Activated naive CD4-positive, alpha-beta T cell treated with anti-CD3 and anti-CD28 coated beads, Interleukin-2, amount 10 ng/mL, durations not matched to agents 7 days and 5 days (primary cell): ENCODE measurements at regions not wholly inside any gene's neighbourhood (a gene's known extent, or its start where the extent isn't known, plus 50 kb on each side); places are given as distances from the start of the nearest gene placed in this dataset.
"Not testable (repeated sequence)": the region's sequence is repeated elsewhere in the genome, so short reads cannot be mapped to it uniquely, and the experiment has no call there.

Experiments
- CTCF ChIA-PET: fragments of 350-600 bp; sonication (Branson Sonifier 250); formaldehyde crosslinking; loops from one replicate; lab custom pipeline; 2021; ENCODE audit warnings: antibody characterized with exemption; lab: Charles Lee
- DNase-seq: peaks from one replicate; pipeline ENCODE4 v3.0.0-alpha.2; 2020
- H3K27ac Mint-ChIP-seq: one replicate; pipeline ENCODE4 v1.8.0; 2021; ENCODE audit warnings: mild to moderate bottlenecking, moderate library complexity, mixed read lengths
- H3K27me3 Mint-ChIP-seq: one replicate; pipeline ENCODE4 v1.8.0; 2021; ENCODE audit warnings: mild to moderate bottlenecking, mixed read lengths
- H3K36me3 Mint-ChIP-seq: one replicate; pipeline ENCODE4 v1.8.0; 2021; ENCODE audit warnings: mixed read lengths
- H3K4me1 Mint-ChIP-seq: one replicate; pipeline ENCODE4 v1.8.0; 2021; ENCODE audit warnings: mixed read lengths
- H3K4me3 Mint-ChIP-seq: one replicate; pipeline ENCODE4 v1.8.0; 2021; ENCODE audit warnings: mild to moderate bottlenecking, moderate library complexity, mixed read lengths
- H3K9me3 Mint-ChIP-seq: one replicate; pipeline ENCODE4 v1.8.0; 2021; ENCODE audit warnings: mixed read lengths

DNA sequence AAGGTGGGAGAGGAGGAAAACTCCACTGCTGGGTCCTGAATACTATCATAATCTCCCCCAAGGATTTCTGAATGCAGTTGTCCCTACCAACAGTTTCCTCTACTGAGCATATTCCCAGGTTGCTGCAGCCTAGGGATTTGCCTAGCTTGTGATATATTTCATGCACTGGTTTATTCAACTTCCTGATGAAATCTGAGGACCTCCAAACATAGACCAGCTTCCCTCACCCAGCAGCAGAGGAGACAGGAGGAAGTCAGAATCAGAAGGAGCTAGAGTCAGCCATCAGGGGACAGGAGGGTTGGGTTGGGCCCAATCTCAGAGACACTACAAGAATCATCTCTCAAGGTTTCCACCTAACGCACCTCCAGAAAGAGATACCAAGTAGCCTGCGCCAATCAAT lies 138.4 kb upstream of the TOP1 start:
- H3K27ac Mint-ChIP-seq, result no peak overlapping the region
- H3K4me1 Mint-ChIP-seq, result no peaks in the 10 kb centered on the region
- H3K4me3 Mint-ChIP-seq, result no peak overlapping the region
- no peaks in the 10 kb centered on the region for H3K9me3 Mint-ChIP-seq
- peaks cover 18% of the 10 kb centered on the region for H3K27me3 Mint-ChIP-seq
- DNase-seq, result no peak
- CTCF ChIA-PET, result no interaction called here
- H3K36me3 Mint-ChIP-seq, result no peaks in the 10 kb centered on the region

DNA sequence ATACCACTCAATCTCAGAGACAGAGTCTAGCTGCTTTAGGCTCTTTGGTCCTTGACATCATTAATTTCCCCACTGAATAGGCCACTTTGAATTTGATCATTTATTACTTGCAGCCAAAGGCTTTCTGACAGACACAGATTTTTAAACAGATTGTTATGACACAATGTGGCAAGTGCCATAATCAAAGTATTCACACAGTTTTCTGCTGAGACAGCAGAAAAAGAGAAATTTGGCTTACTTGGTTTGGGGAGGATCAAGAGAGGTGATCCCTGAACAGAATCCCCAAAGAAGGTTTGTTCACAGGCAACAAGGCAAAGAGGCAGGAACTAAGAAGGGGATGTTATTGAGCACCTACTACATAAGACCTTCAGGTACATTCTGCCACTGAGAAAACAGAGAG lies 138.0 kb upstream of the TOP1 start:
- CTCF ChIA-PET, result no interaction called here
- Mint-ChIP-seq H3K36me3 (no peaks in the 10 kb centered on the region), H3K9me3 (no peaks in the 10 kb centered on the region), H3K27me3 (peaks cover 23% of the 10 kb centered on the region), H3K27ac (no peak overlapping the region), H3K4me1 (no peaks in the 10 kb centered on the region), H3K4me3 (no peak overlapping the region)
- no peak for DNase-seq

DNA sequence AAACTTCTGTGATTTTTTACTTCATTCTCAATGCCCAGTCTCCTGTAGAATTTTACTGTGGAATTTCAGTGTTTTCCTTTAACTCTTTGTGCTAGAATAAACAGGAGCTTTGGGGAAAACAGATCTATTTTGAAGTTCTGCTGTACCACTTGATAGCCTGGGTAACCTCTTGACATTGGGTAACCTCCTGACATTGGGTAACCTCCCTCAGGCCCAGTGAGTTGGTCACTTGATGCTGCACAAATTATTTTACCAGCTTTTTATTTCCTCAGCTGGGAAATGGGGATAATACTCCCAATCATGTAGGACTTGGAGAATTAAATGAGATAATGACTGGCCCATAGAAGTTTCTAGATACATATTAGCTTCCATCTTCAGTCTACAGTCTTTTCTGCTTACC lies 137.3 kb upstream of the TOP1 start:
- Mint-ChIP-seq H3K27ac (no peak overlapping the region), H3K4me1 (no peaks in the 10 kb centered on the region), H3K27me3 (peaks cover 21% of the 10 kb centered on the region), H3K36me3 (no peaks in the 10 kb centered on the region), H3K4me3 (no peak overlapping the region), H3K9me3 (no peaks in the 10 kb centered on the region)
- CTCF ChIA-PET, result no interaction called here
- DNase-seq, result no peak

DNA sequence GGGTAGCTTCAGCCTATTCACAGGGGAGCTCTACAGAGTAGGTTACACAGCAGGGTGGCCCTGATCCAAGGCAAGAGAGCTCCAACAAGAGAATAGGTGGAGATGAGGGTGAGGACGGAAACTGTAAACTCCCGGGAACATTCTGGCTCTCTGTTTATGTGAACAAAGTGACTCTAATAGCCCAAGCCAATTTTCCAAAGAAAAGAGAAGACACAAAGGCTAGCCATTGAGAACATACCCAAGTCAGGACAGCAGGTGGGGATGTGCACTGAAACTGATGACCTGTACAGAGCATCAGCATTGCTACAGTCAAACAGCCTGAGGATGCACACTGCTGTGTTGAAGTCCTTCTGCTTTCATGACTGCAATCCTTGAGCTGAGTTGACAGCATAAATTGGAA lies 136.0 kb upstream of the TOP1 start:
- Mint-ChIP-seq H3K4me1 (no peaks in the 10 kb centered on the region), H3K27me3 (peaks cover 30% of the 10 kb centered on the region), H3K27ac (no peak overlapping the region), H3K36me3 (no peaks in the 10 kb centered on the region), H3K9me3 (no peaks in the 10 kb centered on the region), H3K4me3 (no peak overlapping the region)
- DNase-seq, result no peak
- CTCF ChIA-PET, result no interaction called here

DNA sequence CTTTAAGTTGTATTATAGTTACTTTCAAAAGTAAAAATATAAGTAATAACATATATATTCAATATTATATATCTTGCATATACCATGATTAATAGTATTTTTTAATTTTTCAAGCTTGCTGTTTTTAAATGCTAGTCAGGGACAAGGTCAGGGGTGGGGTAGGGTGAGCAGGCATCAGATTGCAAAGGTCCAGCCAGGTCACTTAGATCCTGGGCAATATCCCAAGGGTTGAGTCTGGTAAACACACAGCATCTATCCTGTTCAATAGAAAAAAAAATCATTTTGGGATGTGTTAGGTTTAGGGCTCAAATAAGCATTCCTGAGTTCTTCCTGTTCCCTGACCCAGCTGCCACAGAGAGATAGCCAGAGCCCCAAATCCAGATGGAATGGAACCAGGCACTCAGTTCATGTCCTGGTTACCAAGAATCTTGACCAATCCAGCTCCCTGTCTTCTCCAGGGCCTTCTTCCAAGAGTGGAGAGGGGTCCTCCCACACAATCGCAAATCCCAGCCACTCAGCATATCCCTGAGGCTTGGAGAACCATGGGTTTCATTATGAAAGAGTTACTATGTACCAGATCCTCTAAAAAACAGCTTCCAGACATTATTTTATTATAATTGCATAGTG lies 134.9 kb upstream of the TOP1 start:
- DNase-seq, result no peak
- Mint-ChIP-seq H3K4me1 (no peaks in the 10 kb centered on the region), H3K9me3 (no peaks in the 10 kb centered on the region), H3K27me3 (peaks cover 30% of the 10 kb centered on the region), H3K4me3 (no peak overlapping the region), H3K27ac (no peak overlapping the region), H3K36me3 (no peaks in the 10 kb centered on the region)
- CTCF ChIA-PET, result interaction anchor here (0.6 to 0.8 kb wide), 2 partner anchors 46 to 177 kb away, joined by 3 read pairs; no protein-coding TSS in a partner anchor

DNA sequence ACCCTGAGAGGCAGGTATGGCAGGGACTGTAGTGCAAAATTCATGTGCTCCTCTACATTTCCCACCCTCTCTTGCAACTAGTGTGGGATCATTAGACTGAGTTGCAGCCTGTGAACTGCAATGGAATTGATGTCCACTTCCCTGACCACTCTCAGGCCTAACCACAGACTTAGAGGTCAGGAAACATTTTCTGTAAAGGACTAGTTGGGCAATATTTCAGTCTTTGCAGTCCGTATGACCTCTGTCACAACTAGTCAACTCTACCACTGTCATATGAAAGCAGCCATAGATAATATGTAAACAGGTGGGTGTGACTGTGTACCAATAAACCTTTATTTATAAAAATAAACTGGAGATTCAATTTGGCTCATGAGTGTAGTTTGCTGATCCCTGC lies 134.4 kb upstream of the TOP1 start:
- peaks cover 35% of the 10 kb centered on the region for H3K27me3 Mint-ChIP-seq
- no peak for DNase-seq
- no peak overlapping the region for H3K27ac Mint-ChIP-seq
- H3K9me3 Mint-ChIP-seq, result no peaks in the 10 kb centered on the region
- no peak overlapping the region for H3K4me3 Mint-ChIP-seq
- CTCF ChIA-PET, result interaction anchor here (0.6 to 0.8 kb wide), 2 partner anchors 45 to 177 kb away, joined by 3 read pairs; no protein-coding TSS in a partner anchor
- no peaks in the 10 kb centered on the region for H3K36me3 Mint-ChIP-seq
- H3K4me1 Mint-ChIP-seq, result no peaks in the 10 kb centered on the region

DNA sequence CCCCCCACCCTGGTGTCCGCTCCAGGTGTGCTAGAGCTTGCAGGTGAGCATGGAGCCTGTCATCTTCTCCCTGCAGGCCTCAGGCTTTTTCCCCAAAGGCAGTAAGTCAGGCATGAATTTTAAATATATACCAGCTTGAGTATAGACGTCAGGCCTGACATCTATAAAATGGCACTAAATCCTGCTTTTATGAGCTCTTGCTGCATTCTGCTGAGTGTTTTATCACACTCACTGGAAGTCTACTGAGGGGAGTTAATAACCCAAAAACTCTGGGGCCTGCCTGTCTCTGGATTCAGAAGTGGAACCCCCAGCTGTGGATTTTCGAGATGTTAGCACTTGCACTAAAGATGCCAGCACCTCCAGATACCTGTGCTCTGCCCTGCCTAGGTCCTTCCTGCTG lies 133.4 kb upstream of the TOP1 start:
- Mint-ChIP-seq H3K9me3 (no peaks in the 10 kb centered on the region), H3K4me1 (no peaks in the 10 kb centered on the region), H3K36me3 (no peaks in the 10 kb centered on the region), H3K27ac (no peak overlapping the region), H3K27me3 (peaks cover 42% of the 10 kb centered on the region), H3K4me3 (no peak overlapping the region)
- CTCF ChIA-PET, result interaction anchor here (1.1 kb wide), 1 partner anchor 15 kb away, joined by 3 read pairs; no protein-coding TSS in a partner anchor
- DNase-seq, result no peak

DNA sequence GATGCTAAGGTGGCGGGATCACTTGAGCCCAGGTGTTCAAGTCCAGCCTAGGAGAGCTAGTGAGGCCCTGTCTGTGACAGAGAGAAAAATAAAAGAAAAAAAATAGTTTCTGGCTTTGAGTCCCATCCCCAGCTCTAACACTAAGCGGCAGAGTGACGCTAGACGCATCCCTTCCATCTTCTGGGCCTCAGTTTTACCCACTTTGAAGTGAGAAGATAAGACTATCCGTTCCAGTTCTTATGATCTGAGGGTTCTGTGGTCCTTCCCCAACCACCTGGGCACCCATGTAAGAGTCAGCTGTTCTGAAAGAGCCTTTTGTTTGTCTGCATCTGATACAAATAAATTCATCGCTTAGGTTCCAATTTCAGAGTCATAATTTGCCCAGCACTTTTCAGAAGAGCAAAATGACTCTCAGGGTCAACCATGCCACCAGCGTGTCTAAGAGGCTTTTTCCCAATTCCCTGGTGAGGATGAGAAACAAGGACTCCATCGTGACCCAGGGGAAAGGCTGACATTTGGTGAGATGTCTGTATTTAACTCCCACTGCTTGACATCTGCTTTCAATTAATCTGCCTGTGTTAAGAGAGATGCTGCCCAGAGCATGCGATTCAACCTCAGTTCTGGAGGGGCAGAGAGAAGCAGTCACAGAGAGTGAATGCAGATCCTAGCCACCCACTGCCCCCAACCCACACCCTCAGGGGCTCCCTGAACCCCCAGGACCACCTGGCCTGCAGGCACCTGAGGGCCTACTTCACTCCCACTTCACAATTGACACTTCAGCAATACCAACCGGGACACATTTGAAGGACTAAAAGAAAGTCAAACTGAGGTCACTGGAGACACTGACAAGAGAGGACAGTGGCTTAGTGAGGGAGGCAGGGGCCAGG lies 131.6 kb upstream of the TOP1 start:
- CTCF ChIA-PET, result no interaction called here
- no peak overlapping the region for H3K27ac Mint-ChIP-seq
- no peak for DNase-seq
- H3K27me3 Mint-ChIP-seq, result peaks cover 40% of the 10 kb centered on the region
- no peaks in the 10 kb centered on the region for H3K4me1 Mint-ChIP-seq
- H3K9me3 Mint-ChIP-seq, result no peaks in the 10 kb centered on the region
- no peaks in the 10 kb centered on the region for H3K36me3 Mint-ChIP-seq
- H3K4me3 Mint-ChIP-seq, result no peak overlapping the region

DNA sequence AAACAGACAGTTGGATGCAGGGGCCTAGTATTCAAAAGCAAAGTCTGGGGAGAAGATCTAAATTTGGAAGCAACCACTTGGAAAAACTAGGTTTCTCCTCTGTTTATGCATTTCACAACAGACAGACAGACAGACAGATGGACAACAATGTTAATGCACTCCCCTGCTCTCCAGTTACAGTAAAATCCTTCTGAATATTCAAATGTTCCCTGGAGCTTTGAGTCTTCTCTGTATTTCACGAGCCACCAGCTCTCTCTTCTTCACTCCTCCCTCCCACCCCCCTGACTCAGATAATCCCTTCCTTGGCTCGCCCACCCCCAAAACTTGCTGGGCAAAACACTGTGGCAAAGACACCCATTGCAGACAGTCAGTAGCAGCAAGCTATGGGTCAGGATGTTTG lies 129.3 kb upstream of the TOP1 start:
- CTCF ChIA-PET, result interaction anchor here (1.5 kb wide), 1 partner anchor 158 kb away, joined by 3 read pairs; no protein-coding TSS in a partner anchor
- no peak overlapping the region for H3K27ac Mint-ChIP-seq
- H3K9me3 Mint-ChIP-seq, result no peaks in the 10 kb centered on the region
- no peaks in the 10 kb centered on the region for H3K36me3 Mint-ChIP-seq
- H3K27me3 Mint-ChIP-seq, result peaks cover 36% of the 10 kb centered on the region
- H3K4me1 Mint-ChIP-seq, result no peaks in the 10 kb centered on the region
- H3K4me3 Mint-ChIP-seq, result no peak overlapping the region
- no peak for DNase-seq

DNA sequence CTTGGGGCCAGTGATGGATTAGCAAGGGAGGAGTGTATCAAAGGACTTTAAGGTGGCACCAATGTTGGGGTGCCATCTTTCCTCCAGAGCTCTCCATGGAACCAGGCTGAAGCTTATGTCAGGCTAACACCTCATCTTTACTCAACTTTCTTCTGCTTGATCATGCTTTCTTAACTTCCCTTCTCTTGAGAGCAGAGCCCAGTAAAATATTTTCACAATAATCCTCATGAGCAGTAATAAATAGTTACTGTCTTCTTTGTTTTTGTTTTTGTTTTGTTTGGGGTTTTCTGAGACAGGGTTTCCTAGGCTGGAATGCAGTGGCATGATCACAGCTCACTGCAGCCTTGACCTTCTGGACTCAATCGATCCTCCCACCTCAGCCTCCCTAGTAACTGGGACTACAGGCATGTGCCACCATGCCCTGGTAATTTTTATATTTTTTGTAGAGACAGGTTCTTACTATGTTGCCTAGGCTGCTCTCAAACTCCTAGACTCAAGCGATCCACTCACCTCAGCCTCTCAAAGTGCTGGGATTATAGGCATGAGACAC lies 127.9 kb upstream of the TOP1 start:
- peaks cover 28% of the 10 kb centered on the region for H3K27me3 Mint-ChIP-seq
- H3K27ac Mint-ChIP-seq, result no peak overlapping the region
- H3K9me3 Mint-ChIP-seq, result peaks cover 2% of the 10 kb centered on the region
- no peak for DNase-seq
- H3K4me1 Mint-ChIP-seq, result no peaks in the 10 kb centered on the region
- CTCF ChIA-PET, result interaction anchor here (1.5 kb wide), 1 partner anchor 159 kb away, joined by 3 read pairs; no protein-coding TSS in a partner anchor
- no peak overlapping the region for H3K4me3 Mint-ChIP-seq
- no peaks in the 10 kb centered on the region for H3K36me3 Mint-ChIP-seq

DNA sequence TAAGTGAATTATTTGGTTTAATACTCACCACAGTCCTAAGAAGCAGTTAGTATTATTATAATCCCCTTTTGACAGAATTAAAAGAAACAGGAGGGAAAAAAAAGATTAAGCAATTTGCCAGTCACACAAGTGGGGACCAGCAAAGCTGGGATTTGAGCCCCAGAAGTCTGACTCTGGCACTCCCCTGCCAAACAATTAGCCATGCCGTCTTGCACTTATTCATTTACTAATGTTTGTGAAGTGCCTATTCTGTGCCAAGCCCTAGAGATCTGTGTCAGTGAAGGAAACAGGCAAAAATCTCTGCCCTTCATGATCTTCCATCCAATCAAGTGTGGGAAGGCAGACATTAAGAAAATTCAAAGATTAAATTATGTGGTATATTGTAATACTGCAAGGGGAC lies 126.0 kb upstream of the TOP1 start:
- CTCF ChIA-PET, result no interaction called here
- H3K27ac Mint-ChIP-seq, result no peak overlapping the region
- H3K9me3 Mint-ChIP-seq, result peaks cover 3% of the 10 kb centered on the region
- DNase-seq, result no peak
- no peak overlapping the region for H3K4me3 Mint-ChIP-seq
- no peaks in the 10 kb centered on the region for H3K36me3 Mint-ChIP-seq
- H3K4me1 Mint-ChIP-seq, result no peaks in the 10 kb centered on the region
- H3K27me3 Mint-ChIP-seq, result peaks cover 15% of the 10 kb centered on the region

DNA sequence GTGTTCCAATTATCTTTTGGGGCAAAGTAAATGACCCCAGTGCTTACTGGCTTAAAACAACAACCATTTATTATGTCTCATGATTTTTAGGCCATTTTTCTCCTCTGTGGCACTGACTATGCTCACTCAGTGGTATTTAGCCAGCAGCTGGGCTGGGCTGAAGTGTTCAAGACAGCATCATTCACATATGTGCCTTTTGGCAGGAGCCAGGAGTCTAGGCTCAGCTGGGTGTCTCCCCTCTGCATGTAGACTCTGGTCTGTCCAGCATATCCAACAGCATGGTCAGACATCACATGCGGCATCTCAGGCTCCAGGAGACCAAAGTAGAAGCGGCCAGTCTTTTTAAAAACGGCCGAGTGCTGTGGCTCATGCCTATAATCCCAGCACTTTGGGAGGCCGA lies 120.3 kb upstream of the TOP1 start:
- Mint-ChIP-seq H3K27ac (no peak overlapping the region), H3K9me3 (peaks cover 3% of the 10 kb centered on the region), H3K4me3 (no peak overlapping the region), H3K36me3 (no peaks in the 10 kb centered on the region), H3K4me1 (no peaks in the 10 kb centered on the region), H3K27me3 (no peaks in the 10 kb centered on the region)
- CTCF ChIA-PET, result no interaction called here
- DNase-seq, result no peak

DNA sequence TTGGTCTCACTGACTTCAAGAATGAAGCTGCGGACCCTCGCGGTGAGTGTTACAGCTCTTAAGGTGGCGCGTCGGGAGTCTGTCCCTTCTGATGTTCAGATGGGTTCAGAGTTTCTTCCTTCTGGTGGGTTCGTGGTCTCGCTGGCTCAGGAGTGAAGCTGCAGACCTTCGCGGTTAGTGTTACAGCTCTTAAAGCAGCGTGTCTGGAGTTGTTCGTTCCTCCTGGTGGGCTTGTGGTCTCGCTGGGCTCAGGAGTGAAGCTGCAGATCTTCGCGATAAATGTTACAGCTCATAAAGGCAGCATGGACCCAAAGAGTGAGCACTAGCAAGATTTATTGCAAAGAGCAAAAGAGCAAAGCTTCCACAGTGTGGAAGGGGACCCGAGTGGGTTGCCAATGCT lies 119.1 kb upstream of the TOP1 start:
- H3K27me3 Mint-ChIP-seq, H3K4me3 Mint-ChIP-seq, CTCF ChIA-PET, H3K4me1 Mint-ChIP-seq, DNase-seq, H3K27ac Mint-ChIP-seq, H3K9me3 Mint-ChIP-seq, H3K36me3 Mint-ChIP-seq: not testable (repeated sequence)

DNA sequence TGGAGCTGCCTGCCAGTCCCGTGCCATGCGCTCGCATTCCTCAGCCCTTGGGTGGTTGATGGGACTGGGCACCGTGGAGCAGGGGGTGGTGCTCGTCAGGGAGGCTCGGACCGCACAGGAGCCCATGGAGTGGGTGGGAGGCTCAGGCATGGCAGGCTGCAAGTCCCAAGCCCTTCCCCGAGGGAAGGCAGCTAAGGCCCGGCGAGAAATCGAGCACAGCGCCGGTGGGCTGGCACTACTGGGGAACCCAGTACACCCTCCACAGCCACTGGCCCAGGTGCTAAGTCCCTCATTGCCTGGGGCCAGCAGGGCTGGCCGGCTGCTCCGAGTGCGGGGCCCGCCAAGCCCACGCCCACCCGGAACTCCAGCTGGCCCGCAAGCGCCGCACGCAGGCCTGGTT lies 118.2 kb upstream of the TOP1 start:
- DNase-seq, H3K9me3 Mint-ChIP-seq, H3K27me3 Mint-ChIP-seq, CTCF ChIA-PET, H3K4me3 Mint-ChIP-seq, H3K4me1 Mint-ChIP-seq, H3K27ac Mint-ChIP-seq, H3K36me3 Mint-ChIP-seq: not testable (repeated sequence)

DNA sequence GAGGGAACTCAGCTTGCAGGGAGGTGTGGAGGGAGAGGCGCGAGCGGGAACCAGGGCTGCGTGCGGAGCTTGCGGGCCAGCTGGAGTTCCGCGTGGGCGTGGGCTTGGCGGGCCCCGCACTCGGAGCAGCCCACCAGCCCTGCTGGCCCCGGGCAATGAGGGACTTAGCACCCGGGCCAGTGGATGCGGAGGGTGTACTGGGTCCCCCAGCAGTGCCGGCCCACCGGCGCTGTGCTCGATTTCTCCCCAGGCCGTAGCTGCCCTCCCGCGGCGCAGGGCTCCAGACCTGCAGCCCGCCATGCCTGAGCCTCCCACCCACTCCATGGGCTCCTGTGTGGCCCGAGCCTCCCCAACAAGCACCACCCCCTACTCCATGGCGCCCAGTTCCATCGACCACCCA lies 117.5 kb upstream of the TOP1 start:
- H3K27ac Mint-ChIP-seq, H3K4me1 Mint-ChIP-seq, H3K4me3 Mint-ChIP-seq, H3K9me3 Mint-ChIP-seq, DNase-seq, CTCF ChIA-PET, H3K27me3 Mint-ChIP-seq, H3K36me3 Mint-ChIP-seq: not testable (repeated sequence)
